BE2C (cell line): ENCODE measurements at regions not wholly inside any gene's neighbourhood (a gene's known extent, or its start where the extent isn't known, plus 50 kb on each side); places are given as distances from the start of the nearest gene placed in this dataset.
A peak's percentile ranks its signal among the peaks of the same experiment; 100 is the strongest.

Experiments
- DNase-seq: peaks from one replicate; pipeline ENCODE4 v3.0.0-alpha.2; 2020
- H3K27me3 ChIP-seq: fragments of 250-450 bp; sonication (Bioruptor Pico); 2 replicates; pipeline ENCODE4 v1.5.1; 2020; ENCODE audit warnings: mild to moderate bottlenecking
- H3K36me3 ChIP-seq: fragments of 250-450 bp; sonication (Bioruptor Pico); 2 replicates; pipeline ENCODE4 v1.5.1; 2020; ENCODE audit warnings: mild to moderate bottlenecking
- H3K4me1 ChIP-seq: fragments of 250-450 bp; sonication (Bioruptor Pico); 2 replicates; pipeline ENCODE4 v1.5.1; 2020
- H3K4me3 ChIP-seq: 2 replicates; pipeline ENCODE4 v1.5.1; 2011; ENCODE audit warnings: low read depth, low read length
- H3K9me3 ChIP-seq: fragments of 250-450 bp; sonication (Bioruptor Pico); 2 replicates; pipeline ENCODE4 v1.5.1; 2020
- TF ChIP-seq, protein P1 (sequence below): IDR thresholded peaks from 2 replicates; pipeline ENCODE4 v1.5.1; 2012; ENCODE audit warnings: mild to moderate bottlenecking, low read depth, low read length

DNA sequence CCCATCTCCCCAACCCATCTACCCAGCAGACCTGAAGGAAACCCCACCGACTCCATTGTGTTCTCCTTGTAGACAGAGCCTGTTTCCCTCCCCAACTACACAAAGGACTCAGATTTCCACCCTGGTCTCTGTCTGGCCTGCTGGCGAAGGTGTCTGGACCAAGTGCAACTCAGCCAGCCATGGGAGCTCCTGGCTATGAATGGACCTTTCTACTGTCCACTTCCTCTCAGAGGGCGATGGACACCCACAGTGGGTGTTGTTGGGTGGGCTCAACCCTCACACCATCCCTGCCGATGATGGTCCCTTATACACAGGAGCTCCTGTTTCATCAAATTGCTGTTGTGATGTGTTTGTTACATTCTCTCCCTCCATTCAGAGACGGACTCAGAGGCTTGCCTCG lies 112.5 kb upstream of the PHACTR3 start:
- Histone ChIP-seq H3K36me3 (no peaks in the 10 kb centered on the region), H3K4me3 (no peak overlapping the region), H3K27me3 (no peaks in the 10 kb centered on the region), H3K9me3 (no peaks in the 10 kb centered on the region), H3K4me1 (no peaks in the 10 kb centered on the region; the same call in 1 of the 2 replicates)
- no peak for DNase-seq
- TF ChIP-seq, protein P1, sequence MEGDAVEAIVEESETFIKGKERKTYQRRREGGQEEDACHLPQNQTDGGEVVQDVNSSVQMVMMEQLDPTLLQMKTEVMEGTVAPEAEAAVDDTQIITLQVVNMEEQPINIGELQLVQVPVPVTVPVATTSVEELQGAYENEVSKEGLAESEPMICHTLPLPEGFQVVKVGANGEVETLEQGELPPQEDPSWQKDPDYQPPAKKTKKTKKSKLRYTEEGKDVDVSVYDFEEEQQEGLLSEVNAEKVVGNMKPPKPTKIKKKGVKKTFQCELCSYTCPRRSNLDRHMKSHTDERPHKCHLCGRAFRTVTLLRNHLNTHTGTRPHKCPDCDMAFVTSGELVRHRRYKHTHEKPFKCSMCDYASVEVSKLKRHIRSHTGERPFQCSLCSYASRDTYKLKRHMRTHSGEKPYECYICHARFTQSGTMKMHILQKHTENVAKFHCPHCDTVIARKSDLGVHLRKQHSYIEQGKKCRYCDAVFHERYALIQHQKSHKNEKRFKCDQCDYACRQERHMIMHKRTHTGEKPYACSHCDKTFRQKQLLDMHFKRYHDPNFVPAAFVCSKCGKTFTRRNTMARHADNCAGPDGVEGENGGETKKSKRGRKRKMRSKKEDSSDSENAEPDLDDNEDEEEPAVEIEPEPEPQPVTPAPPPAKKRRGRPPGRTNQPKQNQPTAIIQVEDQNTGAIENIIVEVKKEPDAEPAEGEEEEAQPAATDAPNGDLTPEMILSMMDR: no peak

DNA sequence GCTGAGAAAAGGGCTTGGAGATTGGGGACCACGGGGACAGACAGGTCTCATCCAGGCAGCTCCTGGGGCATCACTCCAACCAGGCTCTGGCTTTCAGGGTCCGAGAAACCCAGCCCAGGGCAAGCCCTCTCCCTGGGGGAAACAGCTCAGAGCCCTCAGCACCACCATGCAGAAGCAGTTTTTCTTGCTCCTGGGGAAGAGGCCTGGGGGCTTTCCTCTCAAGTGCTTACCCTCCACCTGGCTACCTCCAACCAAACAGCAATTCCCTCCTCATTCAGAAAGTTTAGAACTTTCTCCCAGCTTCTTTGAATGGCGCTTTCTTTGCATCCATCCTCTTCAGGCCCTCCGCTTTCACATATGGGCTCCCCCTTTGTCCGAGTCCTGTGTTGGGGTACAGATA lies 110.4 kb upstream of the PHACTR3 start:
- Histone ChIP-seq H3K9me3 (no peaks in the 10 kb centered on the region), H3K4me1 (no peaks in the 10 kb centered on the region; the same call in 1 of the 2 replicates), H3K36me3 (no peaks in the 10 kb centered on the region), H3K4me3 (no peak overlapping the region), H3K27me3 (peaks cover 3% of the 10 kb centered on the region; the same call in 1 of the 2 replicates)
- DNase-seq: no peak
- TF ChIP-seq, protein P1: no peak

DNA sequence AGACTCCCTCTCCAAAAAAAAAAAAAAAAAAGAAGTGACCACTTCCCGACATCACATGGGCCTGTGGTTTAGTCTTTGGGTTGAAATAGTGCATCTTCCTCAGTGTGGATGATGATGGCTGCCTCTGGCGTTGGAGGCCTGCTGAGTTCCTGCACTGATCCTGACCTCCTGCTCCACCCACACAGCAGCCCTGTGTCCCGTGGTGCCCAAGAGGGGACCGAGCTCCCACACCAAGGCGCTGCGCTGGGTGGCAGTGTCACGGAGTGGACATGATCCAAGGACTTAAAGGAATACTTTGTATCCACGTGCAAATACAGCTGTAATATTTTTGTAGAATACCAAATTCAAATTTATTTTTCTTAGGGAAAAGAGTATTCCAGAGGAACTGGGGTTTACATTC lies 109.2 kb upstream of the PHACTR3 start:
- peaks cover 4% of the 10 kb centered on the region; the same call in 1 of the 2 replicates for H3K27me3 ChIP-seq
- H3K36me3 ChIP-seq: no peaks in the 10 kb centered on the region
- H3K4me1 ChIP-seq: no peaks in the 10 kb centered on the region
- no peak overlapping the region for H3K4me3 ChIP-seq
- TF ChIP-seq, protein P1: no peak
- no peak for DNase-seq
- H3K9me3 ChIP-seq: peaks cover 3% of the 10 kb centered on the region; the same call in 1 of the 2 replicates

DNA sequence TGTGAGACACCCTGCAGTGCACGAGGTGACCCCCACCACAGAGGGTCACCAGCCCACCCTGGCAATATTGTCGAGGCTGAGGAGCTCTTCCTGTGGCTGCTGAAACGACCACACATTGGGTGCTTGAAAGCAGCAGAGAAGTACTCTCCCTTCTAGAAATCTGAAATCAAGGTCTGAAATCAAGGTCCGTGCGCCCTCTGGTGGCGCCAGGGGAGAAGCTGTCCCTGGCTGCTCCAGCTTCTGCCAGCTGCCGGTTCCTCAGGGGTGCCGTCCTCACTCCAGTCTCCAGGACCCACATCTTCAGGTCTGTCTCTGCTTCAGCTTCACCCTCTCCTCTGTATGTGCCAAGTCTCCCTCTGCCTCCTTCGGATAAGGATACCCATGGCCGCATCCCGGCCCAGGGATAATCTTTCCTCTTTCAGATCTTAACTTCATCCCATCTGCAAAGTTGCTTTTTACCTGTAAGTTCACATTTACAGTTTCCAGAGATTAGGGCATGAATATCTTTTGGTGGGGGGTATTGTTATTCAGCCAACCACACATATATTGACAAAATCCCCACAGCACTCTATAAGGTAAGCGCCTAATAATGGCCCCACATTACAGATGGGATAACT lies 108.3 kb upstream of the PHACTR3 start:
- H3K4me3 ChIP-seq: no peak overlapping the region
- TF ChIP-seq, protein P1: peak; percentile 93
- H3K36me3 ChIP-seq: no peaks in the 10 kb centered on the region
- peaks cover 4% of the 10 kb centered on the region for H3K27me3 ChIP-seq
- DNase-seq: peak; percentile 81
- no peaks in the 10 kb centered on the region for H3K4me1 ChIP-seq
- H3K9me3 ChIP-seq: peaks cover 3% of the 10 kb centered on the region; the same call in 1 of the 2 replicates

DNA sequence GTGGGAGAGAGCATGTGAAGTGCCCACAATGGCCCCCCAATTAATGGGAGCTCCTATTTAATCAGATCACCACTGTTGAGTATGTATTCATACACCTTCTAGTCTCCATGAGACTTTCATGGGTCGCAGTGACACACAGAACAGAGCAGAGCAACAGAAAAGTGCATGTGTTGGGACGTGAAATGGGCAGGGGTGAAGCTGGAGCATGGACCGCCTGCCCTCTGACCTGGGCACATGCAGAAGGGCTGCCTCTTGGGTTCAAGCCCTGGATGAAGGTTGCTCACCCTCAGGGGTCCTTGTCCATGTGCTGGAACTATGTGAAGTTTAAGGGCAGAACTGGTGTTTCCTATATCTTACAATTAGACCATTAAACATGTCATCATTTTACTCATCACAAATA lies 106.0 kb upstream of the PHACTR3 start:
- TF ChIP-seq, protein P1: no peak
- no peaks in the 10 kb centered on the region for H3K36me3 ChIP-seq
- peaks cover 4% of the 10 kb centered on the region for H3K27me3 ChIP-seq
- peaks cover 3% of the 10 kb centered on the region; the same call in 1 of the 2 replicates for H3K9me3 ChIP-seq
- no peak overlapping the region for H3K4me3 ChIP-seq
- no peak for DNase-seq
- H3K4me1 ChIP-seq: no peaks in the 10 kb centered on the region

DNA sequence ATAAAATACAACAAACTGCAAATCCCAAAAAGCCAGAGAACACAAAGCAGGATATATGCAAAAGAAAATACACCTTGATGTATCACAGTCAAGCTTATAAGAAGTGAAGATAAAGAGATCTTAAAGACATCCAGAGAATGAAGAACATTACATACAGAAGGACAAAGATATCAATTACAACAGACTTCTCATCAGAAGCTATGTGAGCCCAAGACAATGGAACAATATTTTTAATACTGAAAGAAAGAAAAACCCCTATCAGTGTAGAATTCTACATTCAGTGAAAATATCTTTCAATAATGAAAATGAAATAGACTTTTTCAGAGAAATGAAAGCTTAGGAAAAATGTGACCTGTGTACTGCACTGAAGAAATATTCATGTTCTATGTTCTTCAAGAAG lies 104.5 kb upstream of the PHACTR3 start:
- TF ChIP-seq, protein P1: no peak
- H3K27me3 ChIP-seq: peaks cover 4% of the 10 kb centered on the region

More for the DNA sequence above, 104.5 kb upstream of the PHACTR3 start:
- Histone ChIP-seq H3K36me3 (no peaks in the 10 kb centered on the region), H3K4me1 (no peaks in the 10 kb centered on the region), H3K9me3 (peaks cover 3% of the 10 kb centered on the region; the same call in 1 of the 2 replicates), H3K4me3 (no peak overlapping the region)
- no peak for DNase-seq
